ENCODE measurements at regions not wholly inside any gene's neighbourhood (a gene's known extent, or its start where the extent isn't known, plus 50 kb on each side); places are given as distances from the start of the nearest gene placed in this dataset.

- TF ChIP-seq EZH2phosphoT487 (IDR thresholded peaks at IDR 0.05; ENCODE audit: insufficient read depth, low read depth) (no peak), EZH2 (IDR thresholded peaks at IDR 0.05; ENCODE audit: insufficient read depth, poor library complexity, severe bottlenecking) (no peak)
Measured at GRCh38 chr6:167403427-167403826, 78.5 kb downstream of the TTLL2 start.

Measured in GM23248 (cell line).